ENCODE measurements at regions not wholly inside any gene's neighbourhood (a gene's known extent, or its start where the extent isn't known, plus 50 kb on each side); places are given as distances from the start of the nearest gene placed in this dataset.

- TF ChIP-seq, protein P1, sequence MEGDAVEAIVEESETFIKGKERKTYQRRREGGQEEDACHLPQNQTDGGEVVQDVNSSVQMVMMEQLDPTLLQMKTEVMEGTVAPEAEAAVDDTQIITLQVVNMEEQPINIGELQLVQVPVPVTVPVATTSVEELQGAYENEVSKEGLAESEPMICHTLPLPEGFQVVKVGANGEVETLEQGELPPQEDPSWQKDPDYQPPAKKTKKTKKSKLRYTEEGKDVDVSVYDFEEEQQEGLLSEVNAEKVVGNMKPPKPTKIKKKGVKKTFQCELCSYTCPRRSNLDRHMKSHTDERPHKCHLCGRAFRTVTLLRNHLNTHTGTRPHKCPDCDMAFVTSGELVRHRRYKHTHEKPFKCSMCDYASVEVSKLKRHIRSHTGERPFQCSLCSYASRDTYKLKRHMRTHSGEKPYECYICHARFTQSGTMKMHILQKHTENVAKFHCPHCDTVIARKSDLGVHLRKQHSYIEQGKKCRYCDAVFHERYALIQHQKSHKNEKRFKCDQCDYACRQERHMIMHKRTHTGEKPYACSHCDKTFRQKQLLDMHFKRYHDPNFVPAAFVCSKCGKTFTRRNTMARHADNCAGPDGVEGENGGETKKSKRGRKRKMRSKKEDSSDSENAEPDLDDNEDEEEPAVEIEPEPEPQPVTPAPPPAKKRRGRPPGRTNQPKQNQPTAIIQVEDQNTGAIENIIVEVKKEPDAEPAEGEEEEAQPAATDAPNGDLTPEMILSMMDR (IDR thresholded peaks at IDR 0.05): no peak
- TF ChIP-seq POLR2A (IDR thresholded peaks at IDR 0.05) (no peak), EP300 (IDR thresholded peaks at IDR 0.05) (no peak)
Measured at GRCh38 chr5:125148076-125148475, 401.6 kb upstream of the ZNF608 start.

Data from tibial nerve (tissue), 4 donors.